ENCODE measurements at regions not wholly inside any gene's neighbourhood (a gene's known extent, or its start where the extent isn't known, plus 50 kb on each side); places are given as distances from the start of the nearest gene placed in this dataset.

GRCh38 chr1:60679524-60680375 lies 402.6 kb upstream of the NFIA start:
- DNase-seq (ENCODE audit: low spot score) (no peak), ATAC-seq (ENCODE audit: low FRiP score) (no peak)
- no peak for TF ChIP-seq CTCF (IDR thresholded peaks at IDR 0.05)

DNA sequence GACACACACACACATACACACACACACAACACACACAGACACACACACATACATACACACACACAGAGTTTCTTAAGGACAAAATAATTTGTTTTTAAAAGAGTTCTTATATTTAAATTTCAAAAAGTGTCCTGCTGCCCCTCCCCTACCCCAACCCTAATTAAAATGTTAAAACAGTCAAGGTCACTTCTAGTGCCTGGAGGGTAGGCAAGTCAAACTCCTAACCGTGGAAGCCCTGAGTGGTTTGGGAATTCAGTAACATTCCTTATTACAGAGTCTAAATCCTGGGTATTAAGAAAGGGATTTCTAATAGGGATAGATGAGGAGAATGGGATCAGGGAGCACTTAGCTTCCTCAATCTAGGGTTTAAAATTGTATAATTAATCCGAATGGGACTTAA lies 403.6 kb upstream of the NFIA start:
- no peak for ATAC-seq (ENCODE audit: low FRiP score)
- no peak for TF ChIP-seq CTCF (IDR thresholded peaks at IDR 0.05)
- no peak for DNase-seq (ENCODE audit: low spot score)

DNA sequence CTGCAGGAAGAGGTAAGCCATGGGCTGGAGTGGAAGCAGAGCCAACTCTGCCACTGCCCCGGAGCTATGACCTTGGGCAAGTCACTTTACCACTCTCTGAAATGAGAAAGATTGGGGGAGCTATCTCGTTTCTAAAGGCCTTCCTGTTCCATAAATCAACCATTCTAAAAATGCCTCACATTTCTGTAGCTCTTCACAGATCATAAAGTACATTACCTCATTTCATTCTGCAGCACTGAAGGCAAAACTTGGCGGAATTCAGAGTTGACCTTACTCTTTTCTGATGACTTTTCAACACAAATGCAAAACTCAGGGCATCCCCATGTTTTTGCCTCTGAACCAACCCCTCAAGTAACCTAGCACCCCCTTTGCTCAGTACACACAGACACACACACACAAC lies 404.0 kb upstream of the NFIA start:
- TF ChIP-seq CTCF (IDR thresholded peaks at IDR 0.05), result no peak
- ATAC-seq (ENCODE audit: low FRiP score) (no peak), DNase-seq (ENCODE audit: low spot score) (no peak)

DNA sequence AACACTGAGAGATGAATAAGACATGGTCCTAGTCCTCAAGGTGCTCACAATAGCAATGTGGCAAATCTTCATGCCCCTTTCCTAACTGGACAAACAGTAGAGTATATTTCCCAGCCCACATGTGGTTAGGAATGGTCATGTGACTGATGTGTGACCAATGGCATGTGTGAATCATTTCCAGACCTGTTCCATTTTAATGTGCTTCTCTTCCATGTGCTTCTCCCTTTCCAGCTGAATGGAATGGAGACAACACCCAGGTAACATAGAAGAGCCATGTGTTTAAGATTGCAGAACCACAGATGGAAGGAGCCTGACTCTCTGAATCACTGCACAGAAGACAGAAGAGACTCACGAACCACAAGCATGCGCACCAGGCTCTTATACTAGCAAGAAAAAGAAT lies 409.9 kb upstream of the NFIA start:
- TF ChIP-seq CTCF (IDR thresholded peaks at IDR 0.05), result no peak
- no peak for ATAC-seq (ENCODE audit: low FRiP score)
- DNase-seq (ENCODE audit: low spot score), result no peak

GRCh38 chr1:60670302-60670701 lies 412.1 kb upstream of the NFIA start:
- no peak for TF ChIP-seq CTCF (IDR thresholded peaks at IDR 0.05)
- no peak for ATAC-seq (ENCODE audit: low FRiP score)

GRCh38 chr1:60668585-60668984 lies 413.8 kb upstream of the NFIA start:
- ATAC-seq (ENCODE audit: low FRiP score) (no peak), DNase-seq (ENCODE audit: low spot score) (no peak)
- TF ChIP-seq CTCF (IDR thresholded peaks at IDR 0.05), result no peak

More at GRCh38 chr1:60670302-60670701, 412.1 kb upstream of the NFIA start:
- DNase-seq (ENCODE audit: low spot score), result no peak

GRCh38 chr1:60665311-60665710 lies 417.1 kb upstream of the NFIA start:
- ATAC-seq (ENCODE audit: low FRiP score) (no peak), DNase-seq (ENCODE audit: low spot score) (no peak)
- TF ChIP-seq CTCF (IDR thresholded peaks at IDR 0.05), result no peak
